Vagina (tissue), 2 donors: ENCODE measurements at regions not wholly inside any gene's neighbourhood (a gene's known extent, or its start where the extent isn't known, plus 50 kb on each side); places are given as distances from the start of the nearest gene placed in this dataset.

ENCODE experiments used
- CTCF ChIP-seq, 3 experiments: fragments of 450-650 bp in 2 of 3; fragments of 200-600 bp in 1 of 3; sonication (generic) in 1 of 3; IDR thresholded peaks; one replicate each; pipeline ENCODE4 v1.5.1; 2017 to 2019; ENCODE audit warnings: antibody characterized with exemption in 3 of 3, mild to moderate bottlenecking in 2 of 3, moderate library complexity in 2 of 3
- POLR2AphosphoS5 ChIP-seq, 2 donors: sonication (generic); formaldehyde crosslinking; IDR thresholded peaks; one replicate each; pipeline ENCODE4 v1.9.0; 2017; ENCODE audit warnings: antibody characterized with exemption in 2 of 2, mild to moderate bottlenecking in 2 of 2, low read depth in 1 of 2; ENCODE audit not compliant: insufficient read depth in 1 of 2

DNA sequence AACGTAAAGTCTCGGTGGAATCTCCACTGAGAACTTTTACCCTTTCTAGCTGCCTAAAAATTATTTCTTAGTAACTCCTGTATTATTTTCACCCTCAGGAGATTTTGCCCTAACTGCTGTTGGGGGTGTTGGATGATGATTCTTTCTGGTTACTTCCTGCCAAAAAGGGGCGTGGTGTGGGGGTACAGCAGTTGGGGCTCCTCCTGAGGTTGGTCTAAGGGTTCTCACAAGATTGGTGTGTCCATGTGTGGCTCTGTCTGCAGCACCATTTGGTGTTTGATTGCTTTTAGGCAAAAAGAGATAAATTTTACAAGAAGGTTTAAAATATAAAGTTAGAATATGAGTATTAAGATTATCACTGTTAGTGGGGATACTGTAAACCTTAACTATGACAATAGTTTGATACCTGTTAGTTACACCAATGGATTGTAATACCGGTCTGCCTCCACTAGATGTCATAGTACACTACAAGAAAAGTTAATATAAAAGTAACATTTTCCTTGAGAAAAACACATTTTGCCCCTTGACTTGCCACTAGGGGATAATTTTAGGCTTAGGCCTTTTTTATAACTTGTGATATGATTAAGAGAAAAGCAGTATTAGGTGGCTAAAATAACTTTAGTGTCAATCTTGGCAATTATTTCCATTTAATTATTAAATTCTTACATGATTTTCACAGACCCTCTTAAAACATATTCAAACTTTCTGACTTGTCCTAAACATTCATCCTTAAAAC, 928.7 kb downstream of the IPMK start:
- TF ChIP-seq POLR2AphosphoS5 (IDR thresholded peaks at IDR 0.05; ENCODE audit: insufficient read depth in 1 of 2, low read depth in 1 of 2) = no peak
- peak in 2 of 3 experiments; percentile 26 to 53 for TF ChIP-seq CTCF (IDR thresholded peaks at IDR 0.05)
